ENCODE measurements at regions not wholly inside any gene's neighbourhood (a gene's known extent, or its start where the extent isn't known, plus 50 kb on each side); places are given as distances from the start of the nearest gene placed in this dataset.

DNA sequence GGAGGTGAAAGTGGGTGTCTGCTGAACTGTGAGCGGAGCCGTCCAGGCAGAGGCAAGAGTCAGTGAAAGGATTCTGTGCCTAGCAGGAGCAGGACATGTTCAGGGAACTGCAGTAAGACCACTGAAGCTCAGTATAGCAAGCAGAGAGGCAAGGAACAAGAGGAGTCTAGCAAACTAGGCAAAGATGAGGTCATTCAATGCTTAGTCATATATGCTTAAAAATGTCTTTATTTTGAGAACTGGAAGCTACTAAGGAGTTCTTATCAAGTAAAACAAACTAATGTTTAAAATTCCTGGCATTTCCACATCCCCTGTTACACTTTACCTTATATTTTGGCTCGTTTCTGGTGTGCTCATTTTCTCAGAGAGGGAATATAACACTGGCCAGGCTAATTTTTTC is 913.4 kb downstream of the CBLN2 start:
- TF ChIP-seq, protein P1, sequence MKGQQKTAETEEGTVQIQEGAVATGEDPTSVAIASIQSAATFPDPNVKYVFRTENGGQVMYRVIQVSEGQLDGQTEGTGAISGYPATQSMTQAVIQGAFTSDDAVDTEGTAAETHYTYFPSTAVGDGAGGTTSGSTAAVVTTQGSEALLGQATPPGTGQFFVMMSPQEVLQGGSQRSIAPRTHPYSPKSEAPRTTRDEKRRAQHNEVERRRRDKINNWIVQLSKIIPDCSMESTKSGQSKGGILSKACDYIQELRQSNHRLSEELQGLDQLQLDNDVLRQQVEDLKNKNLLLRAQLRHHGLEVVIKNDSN (IDR thresholded peaks at IDR 0.05), result no peak
- TF ChIP-seq TAF1 (IDR thresholded peaks at IDR 0.05; ENCODE audit: low read depth), result no peak
- TF ChIP-seq TEAD4 (IDR thresholded peaks at IDR 0.05), result no peak
- no peak for TF ChIP-seq EGR1 (IDR thresholded peaks at IDR 0.05)
- no peak for TF ChIP-seq YY1 (IDR thresholded peaks at IDR 0.05; ENCODE audit: low read depth)
- TF ChIP-seq NFIC (IDR thresholded peaks at IDR 0.05), result no peak
- TF ChIP-seq RAD21 (IDR thresholded peaks at IDR 0.05; ENCODE audit: low read depth), result no peak
- TF ChIP-seq FOXM1 (IDR thresholded peaks at IDR 0.05; ENCODE audit: borderline replicate concordance, low read depth), result no peak
- TF ChIP-seq, protein P2, sequence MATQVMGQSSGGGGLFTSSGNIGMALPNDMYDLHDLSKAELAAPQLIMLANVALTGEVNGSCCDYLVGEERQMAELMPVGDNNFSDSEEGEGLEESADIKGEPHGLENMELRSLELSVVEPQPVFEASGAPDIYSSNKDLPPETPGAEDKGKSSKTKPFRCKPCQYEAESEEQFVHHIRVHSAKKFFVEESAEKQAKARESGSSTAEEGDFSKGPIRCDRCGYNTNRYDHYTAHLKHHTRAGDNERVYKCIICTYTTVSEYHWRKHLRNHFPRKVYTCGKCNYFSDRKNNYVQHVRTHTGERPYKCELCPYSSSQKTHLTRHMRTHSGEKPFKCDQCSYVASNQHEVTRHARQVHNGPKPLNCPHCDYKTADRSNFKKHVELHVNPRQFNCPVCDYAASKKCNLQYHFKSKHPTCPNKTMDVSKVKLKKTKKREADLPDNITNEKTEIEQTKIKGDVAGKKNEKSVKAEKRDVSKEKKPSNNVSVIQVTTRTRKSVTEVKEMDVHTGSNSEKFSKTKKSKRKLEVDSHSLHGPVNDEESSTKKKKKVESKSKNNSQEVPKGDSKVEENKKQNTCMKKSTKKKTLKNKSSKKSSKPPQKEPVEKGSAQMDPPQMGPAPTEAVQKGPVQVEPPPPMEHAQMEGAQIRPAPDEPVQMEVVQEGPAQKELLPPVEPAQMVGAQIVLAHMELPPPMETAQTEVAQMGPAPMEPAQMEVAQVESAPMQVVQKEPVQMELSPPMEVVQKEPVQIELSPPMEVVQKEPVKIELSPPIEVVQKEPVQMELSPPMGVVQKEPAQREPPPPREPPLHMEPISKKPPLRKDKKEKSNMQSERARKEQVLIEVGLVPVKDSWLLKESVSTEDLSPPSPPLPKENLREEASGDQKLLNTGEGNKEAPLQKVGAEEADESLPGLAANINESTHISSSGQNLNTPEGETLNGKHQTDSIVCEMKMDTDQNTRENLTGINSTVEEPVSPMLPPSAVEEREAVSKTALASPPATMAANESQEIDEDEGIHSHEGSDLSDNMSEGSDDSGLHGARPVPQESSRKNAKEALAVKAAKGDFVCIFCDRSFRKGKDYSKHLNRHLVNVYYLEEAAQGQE (IDR thresholded peaks at IDR 0.05; ENCODE audit: low read depth), result no peak
- TF ChIP-seq CREB1 (IDR thresholded peaks at IDR 0.05; ENCODE audit: low read depth), result no peak
- TF ChIP-seq, protein P3, sequence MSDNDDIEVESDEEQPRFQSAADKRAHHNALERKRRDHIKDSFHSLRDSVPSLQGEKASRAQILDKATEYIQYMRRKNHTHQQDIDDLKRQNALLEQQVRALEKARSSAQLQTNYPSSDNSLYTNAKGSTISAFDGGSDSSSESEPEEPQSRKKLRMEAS (IDR thresholded peaks at IDR 0.05), result no peak
- no peak for TF ChIP-seq TCF12 (IDR thresholded peaks at IDR 0.05; ENCODE audit: low read depth)
- no peak for TF ChIP-seq ZBTB7A (IDR thresholded peaks at IDR 0.05; ENCODE audit: low read depth)
- TF ChIP-seq CEBPB (IDR thresholded peaks at IDR 0.05), result no peak
- no peak for TF ChIP-seq EP300 (IDR thresholded peaks at IDR 0.05; ENCODE audit: borderline replicate concordance)

DNA sequence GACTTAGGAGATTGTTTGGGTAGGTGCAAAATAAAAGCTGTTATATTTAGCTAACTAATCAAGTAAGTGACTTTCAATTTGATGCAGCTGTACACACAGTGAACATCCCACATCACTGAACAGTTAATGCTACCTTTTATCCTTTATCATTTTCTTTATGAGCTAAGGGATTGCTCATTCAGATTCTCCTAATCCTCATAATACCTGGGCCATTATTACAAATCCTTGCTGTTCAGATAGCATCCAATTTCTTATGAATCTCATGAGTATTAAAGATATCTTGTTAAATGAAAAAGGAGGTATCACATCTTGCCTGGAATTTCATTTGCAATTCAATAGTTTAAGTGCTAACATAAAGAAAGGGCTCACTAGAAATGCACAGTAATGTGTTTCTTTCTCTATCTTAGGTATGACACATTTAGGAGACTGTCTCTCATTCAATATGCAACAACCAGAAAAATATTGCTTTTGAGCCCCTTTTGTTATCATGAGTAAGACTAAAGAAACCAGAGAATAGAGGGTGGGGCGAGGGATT is 918.5 kb downstream of the CBLN2 start:
- TF ChIP-seq EGR1 (IDR thresholded peaks at IDR 0.05), result no peak
- no peak for TF ChIP-seq TCF12 (IDR thresholded peaks at IDR 0.05; ENCODE audit: low read depth)
- TF ChIP-seq, protein P2 (IDR thresholded peaks at IDR 0.05; ENCODE audit: low read depth), result no peak
- no peak for TF ChIP-seq YY1 (IDR thresholded peaks at IDR 0.05; ENCODE audit: low read depth)

DNA sequence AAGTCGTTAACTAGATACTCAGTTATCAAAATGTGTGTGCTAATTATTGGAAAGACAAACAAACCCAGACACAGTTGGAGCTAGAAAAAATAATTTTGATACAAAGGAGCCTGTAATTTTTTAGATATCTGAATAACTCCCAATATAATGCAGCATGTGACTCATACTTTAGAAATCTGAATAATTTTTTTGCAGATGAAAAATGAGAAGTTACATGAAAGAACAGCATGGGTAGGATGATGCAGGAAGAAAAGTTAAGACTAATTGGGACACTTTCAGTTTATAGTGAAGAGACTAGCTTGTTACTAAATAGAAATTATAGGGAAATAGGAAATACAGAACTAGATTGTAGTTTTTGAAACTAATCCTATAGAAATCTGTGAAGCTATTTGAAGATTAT is 945.8 kb downstream of the CBLN2 start:
- TF ChIP-seq, protein P2 (IDR thresholded peaks at IDR 0.05; ENCODE audit: low read depth), result no peak
- no peak for TF ChIP-seq EGR1 (IDR thresholded peaks at IDR 0.05)

DNA sequence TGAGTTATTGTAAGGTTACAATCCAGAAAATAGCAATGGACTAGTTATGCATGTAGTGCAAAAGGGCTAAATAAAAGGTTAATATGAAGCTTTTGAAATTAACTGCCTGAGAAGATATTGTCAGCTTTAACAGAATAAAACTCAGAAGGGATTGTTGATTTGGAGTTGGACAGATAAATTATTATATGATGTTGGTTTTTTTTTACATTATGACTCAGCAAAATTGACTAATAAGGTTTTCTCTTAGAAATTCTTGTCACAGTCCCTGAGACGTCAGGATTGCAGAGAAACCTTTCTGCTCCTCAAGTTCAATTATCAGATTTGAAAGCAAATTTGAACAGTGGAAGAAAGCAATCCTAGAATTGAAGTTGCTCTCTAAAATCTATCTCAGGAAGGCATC is 946.9 kb downstream of the CBLN2 start:
- no peak for TF ChIP-seq TAF1 (IDR thresholded peaks at IDR 0.05; ENCODE audit: low read depth)
- no peak for TF ChIP-seq ZBTB7A (IDR thresholded peaks at IDR 0.05; ENCODE audit: low read depth)
- TF ChIP-seq TCF12 (IDR thresholded peaks at IDR 0.05; ENCODE audit: low read depth), result no peak
- TF ChIP-seq RAD21 (IDR thresholded peaks at IDR 0.05; ENCODE audit: low read depth), result no peak
- no peak for TF ChIP-seq EGR1 (IDR thresholded peaks at IDR 0.05)
- TF ChIP-seq CEBPB (IDR thresholded peaks at IDR 0.05), result no peak
- TF ChIP-seq, protein P2 (IDR thresholded peaks at IDR 0.05; ENCODE audit: low read depth), result no peak
- no peak for TF ChIP-seq EP300 (IDR thresholded peaks at IDR 0.05; ENCODE audit: borderline replicate concordance)
- TF ChIP-seq, protein P3 (IDR thresholded peaks at IDR 0.05), result no peak
- TF ChIP-seq, protein P1 (IDR thresholded peaks at IDR 0.05), result no peak
- TF ChIP-seq YY1 (IDR thresholded peaks at IDR 0.05; ENCODE audit: low read depth), result no peak
- no peak for TF ChIP-seq NFIC (IDR thresholded peaks at IDR 0.05)
- no peak for TF ChIP-seq FOXM1 (IDR thresholded peaks at IDR 0.05; ENCODE audit: borderline replicate concordance, low read depth)
- TF ChIP-seq TEAD4 (IDR thresholded peaks at IDR 0.05), result no peak

Measured in Ishikawa (cell line).